Sigmoid colon (tissue), 6 donors: ENCODE measurements at regions not wholly inside any gene's neighbourhood (a gene's known extent, or its start where the extent isn't known, plus 50 kb on each side); places are given as distances from the start of the nearest gene placed in this dataset.

Experiments used
- DNase-seq: peaks from one replicate; pipeline ENCODE4 v3.0.0-alpha.2; 2019
- H3K27ac ChIP-seq, 4 donors: fragments of 200-600 bp; sonication (generic); one replicate each; pipeline ENCODE4 v1.5.1; 2016 to 2019; ENCODE audit warnings: mild to moderate bottlenecking in 1 of 4
- H3K27me3 ChIP-seq, 3 donors: fragments of 200-600 bp; sonication (generic); one replicate each; pipeline ENCODE4 v1.5.1; 2019; ENCODE audit warnings: mild to moderate bottlenecking in 1 of 3
- H3K36me3 ChIP-seq, 4 donors: fragments of 200-600 bp; sonication (generic); one replicate each; pipeline ENCODE4 v1.5.1; 2016 to 2019
- H3K4me1 ChIP-seq, 4 donors: fragments of 200-600 bp; sonication (generic); one replicate each; pipeline ENCODE4 v1.5.1; 2017 to 2019
- H3K4me3 ChIP-seq, 4 donors: fragments of 200-600 bp; sonication (generic); one replicate each; pipeline ENCODE4 v1.5.1; 2017 to 2019; ENCODE audit warnings: mild to moderate bottlenecking in 2 of 4, moderate library complexity in 1 of 4
- H3K9me3 ChIP-seq, 4 donors: fragments of 200-600 bp in 3 of 4; sonication (generic) in 3 of 4; one replicate each; pipeline versions ENCODE4 v1.5.1 to v1.6.1; 2013 to 2019
- CTCF ChIP-seq, 4 experiments: fragments of 450-650 bp in 3 of 4; fragments of 200-600 bp in 1 of 4; IDR thresholded peaks; one replicate each; pipeline ENCODE4 v1.5.1; 2016 to 2019; ENCODE audit warnings: antibody characterized with exemption in 4 of 4, mild to moderate bottlenecking in 3 of 4, moderate library complexity in 2 of 4
- EP300 ChIP-seq, 4 donors: sonication (generic); formaldehyde crosslinking; IDR thresholded peaks; one replicate each; pipeline ENCODE4 v1.6.1; 2017; ENCODE audit warnings: antibody characterized with exemption in 4 of 4
- POLR2A ChIP-seq, 2 donors: fragments of 450-650 bp; IDR thresholded peaks; one replicate each; pipeline ENCODE4 v1.6.1; 2016; ENCODE audit warnings: antibody characterized with exemption in 2 of 2, mild to moderate bottlenecking in 2 of 2, moderate library complexity in 2 of 2
- POLR2AphosphoS5 ChIP-seq, 4 donors: sonication (generic); formaldehyde crosslinking; IDR thresholded peaks; one replicate each; pipeline ENCODE4 v1.6.1; 2017; ENCODE audit warnings: antibody characterized with exemption in 4 of 4
- WGBS, 2 donors: extraction: QIAGEN DNeasy Blood & Tissue Kit; methylation state at CpG; one replicate each; pipeline ENCODE4 v1.1.7; 2013; 5-methylcytosine and 5-hydroxymethylcytosine counted together
- intact Hi-C: fragments of 100-400 bp; cut with DNase I; formaldehyde crosslinking; loops from one replicate; pipeline ENCODE4 v1.15.1; 2023
- donor health status: healthy with polysubstance abuse.
- donor health status: healthy.

- H3K4me1 ChIP-seq = no peaks in the 10 kb centered on the region
- no peak for DNase-seq
- no peaks in the 10 kb centered on the region for H3K36me3 ChIP-seq
- H3K4me3 ChIP-seq = no peak overlapping the region
- H3K27ac ChIP-seq = no peak overlapping the region
- no peaks in the 10 kb centered on the region for H3K27me3 ChIP-seq
- intact Hi-C loops = no loop called here
- H3K9me3 ChIP-seq = peaks cover 0 to 3% (median 0%) of the 10 kb centered on the region in 4 donors
- no peak for TF ChIP-seq EP300 (IDR thresholded peaks at IDR 0.05)
- TF ChIP-seq POLR2AphosphoS5 (IDR thresholded peaks at IDR 0.05) = no peak
- no peak for TF ChIP-seq CTCF (IDR thresholded peaks at IDR 0.05)
- TF ChIP-seq POLR2A (IDR thresholded peaks at IDR 0.05) = no peak
- WGBS, 2 donors = 76 to 78% methylated on average over 4 of the region's 4 CpGs
These were observed 68.1 kb upstream of the NMNAT3 start for GRCh38 chr3:139745831-139746230.

GRCh38 chr3:139738697-139739096, 60.9 kb upstream of the NMNAT3 start:
- Histone ChIP-seq H3K4me1 (no peaks in the 10 kb centered on the region), H3K36me3 (no peaks in the 10 kb centered on the region), H3K4me3 (no peak overlapping the region), H3K9me3 (no peaks in the 10 kb centered on the region), H3K27ac (no peak overlapping the region), H3K27me3 (no peaks in the 10 kb centered on the region)
- intact Hi-C loops = no loop called here
- no peak for TF ChIP-seq CTCF (IDR thresholded peaks at IDR 0.05)
- no peak for TF ChIP-seq POLR2AphosphoS5 (IDR thresholded peaks at IDR 0.05)
- no peak for TF ChIP-seq POLR2A (IDR thresholded peaks at IDR 0.05)
- no peak for TF ChIP-seq EP300 (IDR thresholded peaks at IDR 0.05)
- DNase-seq = no peak
- 89 to 92% methylated on average over 3 of the region's 3 CpGs for WGBS, 2 donors

GRCh38 chr3:139737682-139738361, 60.0 kb upstream of the NMNAT3 start:
- TF ChIP-seq POLR2AphosphoS5 (IDR thresholded peaks at IDR 0.05) = no peak
- TF ChIP-seq EP300 (IDR thresholded peaks at IDR 0.05) = no peak
- TF ChIP-seq CTCF (IDR thresholded peaks at IDR 0.05) = no peak
- TF ChIP-seq POLR2A (IDR thresholded peaks at IDR 0.05) = no peak
- Histone ChIP-seq H3K36me3 (no peaks in the 10 kb centered on the region), H3K9me3 (no peaks in the 10 kb centered on the region), H3K27ac (no peak overlapping the region), H3K27me3 (no peaks in the 10 kb centered on the region), H3K4me1 (no peaks in the 10 kb centered on the region), H3K4me3 (no peak overlapping the region)
- no peak for DNase-seq
- intact Hi-C loops = no loop called here
- WGBS, 2 donors = 82 to 85% methylated on average over 7 of the region's 7 CpGs

- intact Hi-C loops = no loop called here
These were observed 57.4 kb upstream of the NMNAT3 start for GRCh38 chr3:139735191-139735590.

More at GRCh38 chr3:139735191-139735590, 57.4 kb upstream of the NMNAT3 start:
- Histone ChIP-seq H3K27ac (no peak overlapping the region), H3K4me1 (no peaks in the 10 kb centered on the region), H3K27me3 (no peaks in the 10 kb centered on the region), H3K4me3 (no peak overlapping the region), H3K9me3 (no peaks in the 10 kb centered on the region), H3K36me3 (no peaks in the 10 kb centered on the region)
- no peak for DNase-seq
- 84 to 86% methylated on average over 6 of the region's 6 CpGs for WGBS, 2 donors
- TF ChIP-seq POLR2AphosphoS5 (IDR thresholded peaks at IDR 0.05) (no peak), CTCF (IDR thresholded peaks at IDR 0.05) (no peak), EP300 (IDR thresholded peaks at IDR 0.05) (no peak), POLR2A (IDR thresholded peaks at IDR 0.05) (no peak)
